ENCODE measurements at regions not wholly inside any gene's neighbourhood (a gene's known extent, or its start where the extent isn't known, plus 50 kb on each side); places are given as distances from the start of the nearest gene placed in this dataset.

DNA sequence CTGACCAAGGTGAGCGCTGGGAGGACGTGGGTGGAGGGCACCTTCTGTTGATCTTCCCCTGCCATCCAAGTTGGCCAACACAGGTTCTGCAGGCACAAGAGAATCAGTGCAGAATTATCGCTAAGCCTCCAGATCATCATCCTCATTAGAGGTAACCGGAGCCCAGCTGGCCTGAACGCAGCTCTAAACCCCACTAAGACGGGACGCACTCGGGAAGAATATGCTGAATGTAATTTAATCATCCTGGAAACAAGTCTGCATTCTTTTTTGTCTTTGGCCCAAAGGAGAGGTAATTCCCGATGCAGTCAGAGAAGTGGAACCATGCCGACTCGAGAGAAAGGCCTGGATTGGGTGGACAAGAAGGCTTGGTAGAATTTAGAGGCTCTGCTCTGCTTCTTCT is 111.0 kb upstream of the GSC start:
- no peak overlapping the region for H2BK12ac ChIP-seq (ENCODE audit: low read depth, low read length)
- no peak overlapping the region for H2BK120ac ChIP-seq (replicated peaks; ENCODE audit: low read depth, low read length)
- H3K4me3 ChIP-seq (ENCODE audit: extremely low read depth in 1 of 4, insufficient read depth in 2 of 4, low read depth in 3 of 4, low read length in 4 of 4): no peak overlapping the region
- H4K8ac ChIP-seq (ENCODE audit: extremely low read depth, insufficient read depth, low read length): no peak overlapping the region
- H3K9ac ChIP-seq (replicated peaks in 1 of 4; ENCODE audit: extremely low read depth in 1 of 4, low read depth in 3 of 4, low read length in 3 of 4): no peak overlapping the region
- no peaks in the 10 kb centered on the region; a peak in 1 of 7 replicates for H3K27me3 ChIP-seq (replicated peaks in 1 of 4; ENCODE audit: control insufficient read depth in 3 of 4, extremely low read depth in 1 of 4, insufficient read depth in 3 of 4, low read length in 3 of 4)
- CTCF ChIA-PET (ENCODE audit: partially characterized antibody): interaction anchor here (1.2 to 1.7 kb wide), 3 partner anchors 8 to 57 kb away, joined by 3 to 4 read pairs (median 4); no protein-coding TSS in a partner anchor
- H3K4ac ChIP-seq (replicated peaks; ENCODE audit: insufficient read length, low read depth, low read length): no peak overlapping the region
- H3K36me3 ChIP-seq (ENCODE audit: control insufficient read depth in 2 of 4, insufficient read depth in 4 of 4, low read length in 3 of 4): no peaks in the 10 kb centered on the region
- H2BK15ac ChIP-seq (ENCODE audit: low read length): no peak overlapping the region
- H2AFZ ChIP-seq (ENCODE audit: low read length): no peak overlapping the region
- no peak for DNase-seq (ENCODE audit: low read depth in 1 of 2, low spot score in 2 of 2)
- H3K18ac ChIP-seq (ENCODE audit: extremely low read depth, low read length): no peak overlapping the region
- no peak overlapping the region for H2BK20ac ChIP-seq (ENCODE audit: low read length)
- no peak overlapping the region for H3K4me2 ChIP-seq (ENCODE audit: insufficient read depth in 1 of 2, low read depth in 2 of 2, low read length in 2 of 2)
- POLR2A ChIA-PET (ENCODE audit: partially characterized antibody): no interaction called here
- H3K14ac ChIP-seq (ENCODE audit: insufficient read length): no peak overlapping the region
- H3K4me1 ChIP-seq (replicated peaks in 1 of 4; ENCODE audit: control insufficient read depth in 3 of 4, insufficient read depth in 4 of 4, low read length in 3 of 4): no peaks in the 10 kb centered on the region
- no peak overlapping the region for H3K23ac ChIP-seq (ENCODE audit: insufficient read length)
- TF ChIP-seq SAP30 (IDR thresholded peaks at IDR 0.05; ENCODE audit: insufficient read depth, insufficient replicate concordance, low read length) (no peak), HDAC6 (IDR thresholded peaks at IDR 0.05; ENCODE audit: low read depth, low read length) (no peak), SP2 (IDR thresholded peaks at IDR 0.05; ENCODE audit: low read length) (no peak), CTBP2 (IDR thresholded peaks at IDR 0.05; ENCODE audit: borderline replicate concordance, insufficient read depth, insufficient read length, low read length) (no peak), CEBPB (IDR thresholded peaks at IDR 0.05; ENCODE audit: low read depth, low read length) (no peak), SIN3A (conservative IDR thresholded peaks at IDR 0.05 in 1 of 2, IDR thresholded peaks at IDR 0.05 in 1 of 2; ENCODE audit: low read depth in 1 of 2, low read length in 2 of 2) (no peak), JUND (IDR thresholded peaks at IDR 0.05; ENCODE audit: low read length) (no peak), GTF2F1 (IDR thresholded peaks at IDR 0.05; ENCODE audit: borderline replicate concordance, low read depth, low read length) (no peak), TAF7 (optimal IDR thresholded peaks at IDR 0.05; ENCODE audit: borderline replicate concordance, low read depth, low read length) (no peak), TEAD4 (IDR thresholded peaks at IDR 0.05; ENCODE audit: low read depth, low read length) (no peak)
- TF ChIP-seq, protein P1, sequence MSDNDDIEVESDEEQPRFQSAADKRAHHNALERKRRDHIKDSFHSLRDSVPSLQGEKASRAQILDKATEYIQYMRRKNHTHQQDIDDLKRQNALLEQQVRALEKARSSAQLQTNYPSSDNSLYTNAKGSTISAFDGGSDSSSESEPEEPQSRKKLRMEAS (IDR thresholded peaks at IDR 0.05): no peak
- no peak overlapping the region for H3K56ac ChIP-seq (replicated peaks; ENCODE audit: insufficient read length, low read depth, low read length)
- WGBS, 2 experiments (ENCODE audit: extremely low coverage in 1 of 2, insufficient coverage in 1 of 2, insufficient read length in 1 of 2, insufficient replicate concordance in 2 of 2, low coverage in 1 of 2, low lambda C conversion rate in 2 of 2, missing lambda C conversion rate in 1 of 2): 93% methylated on average over 10 of the region's 11 CpGs; no CpG with 5 or more reads in 1 of the 2 experiments
- H4K20me1 ChIP-seq (replicated peaks in 1 of 2; ENCODE audit: control insufficient read depth in 1 of 2, insufficient read depth in 2 of 2, low read length in 2 of 2): no peaks in the 10 kb centered on the region
- no peak overlapping the region for H4K5ac ChIP-seq (ENCODE audit: insufficient read length, low read depth, low read length)
- H3K27ac ChIP-seq (ENCODE audit: low read depth, low read length): no peak overlapping the region
- H3K9me3 ChIP-seq (ENCODE audit: insufficient read depth in 2 of 2, low read depth in 1 of 2, low read length in 1 of 2): no peaks in the 10 kb centered on the region
- H2BK5ac ChIP-seq (ENCODE audit: low read depth, low read length): no peak overlapping the region
- H3K23me2 ChIP-seq (ENCODE audit: low read depth, low read length): peaks cover 2% of the 10 kb centered on the region; the same call in 1 of the 2 replicates
- H3K79me1 ChIP-seq (ENCODE audit: low read depth, low read length): no peaks in the 10 kb centered on the region
- FAIRE-seq: no peak
- no peak overlapping the region for H4K91ac ChIP-seq (replicated peaks; ENCODE audit: insufficient read length, low read length)
- H3K79me2 ChIP-seq (ENCODE audit: control insufficient read depth in 1 of 2, insufficient read depth in 2 of 2, low read length in 2 of 2): no peaks in the 10 kb centered on the region
- H2AK5ac ChIP-seq (ENCODE audit: low read depth, low read length): no peak overlapping the region

Data from H1 (cell line).